AG04449 (cell line): ENCODE measurements at regions not wholly inside any gene's neighbourhood (a gene's known extent, or its start where the extent isn't known, plus 50 kb on each side); places are given as distances from the start of the nearest gene placed in this dataset.

ENCODE experiments used
- CTCF ChIA-PET: fragments of 350-600 bp; formaldehyde crosslinking; extraction: SDS; loops from one replicate; lab custom pipeline; 2021; ENCODE audit warnings: antibody characterized with exemption; lab: Yijun Ruan, JAX
- POLR2A ChIA-PET: fragments of 400-600, 350-600 bp; formaldehyde crosslinking; extraction: SDS; loops from one replicate; lab custom pipeline; 2020; ENCODE audit warnings: antibody characterized with exemption, inconsistent platforms; lab: Yijun Ruan, JAX
- DNase-seq: peaks from one replicate; pipeline ENCODE4 v3.0.0-alpha.2; 2010; ENCODE audit warnings: low read depth, low spot score
- H3K4me3 ChIP-seq: 2 replicates; pipeline ENCODE4 v1.5.1; 2011; ENCODE audit warnings: low read depth, mild to moderate bottlenecking, control low read depth, low read length
- CTCF ChIP-seq: IDR thresholded peaks from one replicate; pipeline ENCODE4 v1.5.1; 2011; ENCODE audit warnings: mild to moderate bottlenecking, moderate library complexity, low read length, control low read depth, inconsistent platforms; ENCODE audit not compliant: insufficient read depth; ENCODE audit errors: missing control alignments

- ChIA-PET CTCF (no interaction called here), POLR2A (no interaction called here)
- no peak for DNase-seq
- H3K4me3 ChIP-seq, result no peak overlapping the region
- no peak for TF ChIP-seq CTCF
Measured at GRCh38 chr10:25815236-25815635, 118.8 kb upstream of the MYO3A start.

GRCh38 chr10:25815999-25816768 lies 117.8 kb upstream of the MYO3A start:
- POLR2A ChIA-PET, result no interaction called here
- no peak for DNase-seq
- CTCF ChIA-PET, result no interaction called here

GRCh38 chr10:25817200-25817599 lies 116.8 kb upstream of the MYO3A start:
- TF ChIP-seq CTCF, result no peak
- POLR2A ChIA-PET, result no interaction called here
- no peak for DNase-seq
- CTCF ChIA-PET, result no interaction called here
- no peak overlapping the region for H3K4me3 ChIP-seq

More at GRCh38 chr10:25815999-25816768, 117.8 kb upstream of the MYO3A start:
- TF ChIP-seq CTCF, result no peak
- H3K4me3 ChIP-seq, result no peak overlapping the region

- ChIA-PET CTCF (no interaction called here), POLR2A (no interaction called here)
Measured at GRCh38 chr10:25818751-25819150, 115.3 kb upstream of the MYO3A start.

GRCh38 chr10:25820472-25820871 lies 113.6 kb upstream of the MYO3A start:
- no peak overlapping the region for H3K4me3 ChIP-seq
- CTCF ChIA-PET, result no interaction called here
- POLR2A ChIA-PET, result no interaction called here
- DNase-seq, result no peak
- TF ChIP-seq CTCF, result no peak

More at GRCh38 chr10:25818751-25819150, 115.3 kb upstream of the MYO3A start:
- DNase-seq, result no peak
- TF ChIP-seq CTCF, result no peak
- no peak overlapping the region for H3K4me3 ChIP-seq

- CTCF ChIA-PET, result no interaction called here
- POLR2A ChIA-PET, result no interaction called here
- DNase-seq, result no peak
- no peak overlapping the region for H3K4me3 ChIP-seq
- no peak for TF ChIP-seq CTCF
Measured at GRCh38 chr10:25820874-25821273, 113.2 kb upstream of the MYO3A start.
